HG02798 (cell line): ENCODE measurements at regions not wholly inside any gene's neighbourhood (a gene's known extent, or its start where the extent isn't known, plus 50 kb on each side); places are given as distances from the start of the nearest gene placed in this dataset.

ENCODE experiments used
- ATAC-seq: cut with Tn5 transposase; IDR thresholded peaks from one replicate; pipeline ENCODE4 v1.9.1; 2021; ENCODE audit warnings: mild to moderate bottlenecking; ENCODE audit not compliant: unreplicated experiment, poor library complexity

DNA sequence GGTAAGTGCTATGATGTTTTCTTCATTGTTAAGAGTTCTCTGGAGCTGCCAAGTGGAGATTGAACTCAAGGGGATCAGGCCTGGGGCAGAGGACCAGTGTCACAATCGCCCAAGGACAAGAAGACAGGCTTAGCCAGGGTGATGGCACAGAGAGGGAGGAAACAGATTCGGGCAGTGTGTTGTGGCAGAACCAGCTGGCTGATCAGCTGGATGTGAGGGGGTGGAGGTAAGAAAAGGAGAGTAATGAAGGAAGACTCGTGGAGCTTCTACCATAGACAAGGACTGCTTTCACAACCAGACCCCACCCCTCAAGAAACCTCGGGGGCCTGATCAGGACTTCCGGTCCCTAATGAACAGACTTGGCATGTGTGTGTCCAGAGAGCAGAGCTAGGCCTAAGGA is 60.9 kb upstream of the LINGO1 start:
- ATAC-seq = no peak

DNA sequence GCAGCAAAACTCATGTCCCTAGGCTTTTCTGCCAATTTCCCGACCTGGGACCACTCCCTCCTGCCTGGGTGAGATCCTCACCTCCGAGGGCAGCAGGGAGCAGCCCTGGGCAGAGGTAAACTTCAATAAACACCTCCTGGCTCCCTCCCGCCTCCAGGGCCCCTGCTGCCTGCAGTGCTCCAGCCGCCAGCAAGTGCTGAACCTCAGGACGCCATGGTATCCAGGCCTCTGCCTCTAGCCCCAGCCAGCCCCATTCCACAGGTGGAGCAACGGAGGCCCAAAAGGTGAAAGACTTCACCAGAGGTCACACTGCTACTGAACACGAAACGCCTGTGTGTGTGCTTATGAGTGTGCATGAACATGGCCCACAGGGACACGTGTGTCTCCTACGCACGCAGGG is 59.9 kb upstream of the LINGO1 start:
- ATAC-seq = no peak

- no peak for ATAC-seq
Measured at GRCh38 chr15:77691607-77692006, 58.9 kb upstream of the LINGO1 start.

DNA sequence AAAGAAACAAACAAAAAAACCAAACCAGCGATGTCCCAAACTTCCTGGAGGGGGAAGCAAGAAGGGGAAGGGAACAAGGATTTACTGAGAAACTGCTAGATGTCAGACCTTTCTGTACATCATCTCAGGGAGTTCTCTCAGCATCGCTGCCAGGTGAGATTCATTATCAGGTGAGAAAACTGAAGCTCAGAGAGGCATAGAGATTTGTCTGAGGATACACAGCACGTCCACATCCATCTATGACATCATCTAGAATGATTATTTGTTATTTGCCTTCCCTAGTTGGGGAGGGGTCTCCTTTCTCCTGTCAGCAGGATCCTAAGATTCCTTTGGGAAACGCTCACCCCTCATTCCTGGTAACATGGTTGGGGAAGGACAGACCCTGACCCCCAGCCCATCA is 57.1 kb upstream of the LINGO1 start:
- no peak for ATAC-seq

DNA sequence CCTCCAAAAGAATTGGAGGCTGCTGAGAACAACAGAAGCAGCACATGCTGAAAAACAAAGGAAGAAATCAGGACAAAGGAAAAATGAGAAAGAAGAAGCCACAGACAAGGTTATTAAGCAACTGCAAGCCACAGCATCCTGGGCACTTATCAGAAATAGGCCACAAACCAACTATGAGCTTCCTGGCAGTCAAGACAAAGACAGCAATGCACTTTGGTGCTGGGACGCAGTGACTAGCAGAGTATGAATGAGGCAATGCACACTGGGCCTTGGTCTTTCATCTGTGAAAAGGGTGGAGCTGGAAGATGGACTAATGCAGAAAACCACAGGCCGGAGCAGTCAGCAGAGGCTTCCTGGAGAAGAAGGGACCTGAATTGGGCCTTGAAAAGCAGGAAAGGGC is 56.0 kb upstream of the LINGO1 start:
- no peak for ATAC-seq

DNA sequence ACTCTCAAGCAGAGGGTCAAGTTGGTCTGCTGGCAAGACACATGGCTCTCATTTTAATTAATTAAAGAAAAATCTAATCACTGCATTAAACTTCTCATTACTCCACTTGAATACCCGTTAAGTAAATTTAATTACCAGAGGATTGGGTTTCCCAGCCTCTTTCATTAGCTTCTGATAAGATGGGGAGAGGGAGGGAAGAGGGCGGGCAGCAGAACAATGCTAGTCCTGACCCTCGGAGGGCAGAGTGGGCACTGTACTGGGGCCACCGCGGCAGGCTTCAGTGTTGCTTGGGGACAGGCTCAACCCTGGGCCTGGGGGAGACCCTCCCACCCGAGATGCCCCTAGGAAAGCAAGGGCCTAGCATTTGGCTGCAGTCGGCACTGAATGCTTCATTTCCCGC is 55.6 kb upstream of the LINGO1 start:
- ATAC-seq = no peak

DNA sequence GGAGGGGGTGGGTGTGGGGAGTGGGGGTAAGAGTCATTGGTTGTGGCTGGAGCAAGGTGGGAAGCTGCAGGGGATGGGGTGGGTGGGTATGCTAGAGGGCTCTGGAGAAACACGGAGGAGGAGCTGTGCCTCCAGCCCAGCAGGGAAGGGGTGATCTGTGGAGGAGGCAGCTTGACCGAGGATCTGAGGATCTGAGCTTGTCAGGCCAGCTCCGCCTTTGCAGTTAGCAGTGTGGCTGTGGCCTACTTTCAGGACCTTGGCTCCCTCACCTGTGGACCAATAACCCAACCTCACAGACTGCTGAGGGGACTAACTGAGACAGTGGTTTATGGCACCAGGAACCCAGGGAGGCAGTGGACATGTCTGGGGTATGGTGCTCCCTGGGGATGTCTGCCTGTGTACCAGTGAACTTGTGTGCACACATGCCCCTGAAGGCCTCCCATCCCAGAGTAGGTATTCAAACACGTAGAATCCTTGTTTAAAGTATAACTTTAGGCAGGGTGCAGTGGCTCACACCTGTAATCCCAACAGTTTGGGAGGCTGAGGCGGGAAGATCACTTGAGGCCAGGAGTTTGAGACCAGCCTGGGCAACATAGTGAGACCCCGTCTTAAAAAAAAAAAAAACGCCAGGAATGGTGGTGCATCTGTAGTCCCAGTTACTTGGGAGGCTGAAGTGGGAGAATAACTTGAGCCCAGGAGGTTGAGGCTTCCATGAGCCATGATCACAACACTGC is 52.5 kb upstream of the LINGO1 start:
- ATAC-seq = no peak

- no peak for ATAC-seq
Measured at GRCh38 chr15:77684341-77685081, 51.8 kb upstream of the LINGO1 start.

DNA sequence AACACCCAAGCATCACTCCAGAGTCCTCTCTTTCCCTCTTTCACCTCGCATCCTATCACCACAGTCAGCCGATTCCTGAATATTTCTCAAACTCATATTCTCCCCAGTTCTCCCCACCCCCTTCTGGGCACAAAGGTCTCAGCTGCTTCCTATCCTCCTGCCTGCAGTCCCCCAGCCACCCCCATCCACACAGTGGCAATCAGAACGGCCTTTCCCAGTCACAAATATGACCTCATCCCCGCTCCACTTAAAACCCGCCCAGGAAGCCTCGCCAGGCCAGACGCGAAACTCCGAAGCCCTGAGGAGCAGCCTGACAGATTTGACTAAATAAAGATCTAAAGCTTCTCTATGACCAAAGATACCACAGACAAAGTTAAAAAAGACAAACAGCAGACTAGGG is 49.9 kb upstream of the LINGO1 start:
- ATAC-seq = no peak
